ENCODE measurements at regions not wholly inside any gene's neighbourhood (a gene's known extent, or its start where the extent isn't known, plus 50 kb on each side); places are given as distances from the start of the nearest gene placed in this dataset.
A peak's percentile ranks its signal among the peaks of the same experiment; 100 is the strongest.

DNA sequence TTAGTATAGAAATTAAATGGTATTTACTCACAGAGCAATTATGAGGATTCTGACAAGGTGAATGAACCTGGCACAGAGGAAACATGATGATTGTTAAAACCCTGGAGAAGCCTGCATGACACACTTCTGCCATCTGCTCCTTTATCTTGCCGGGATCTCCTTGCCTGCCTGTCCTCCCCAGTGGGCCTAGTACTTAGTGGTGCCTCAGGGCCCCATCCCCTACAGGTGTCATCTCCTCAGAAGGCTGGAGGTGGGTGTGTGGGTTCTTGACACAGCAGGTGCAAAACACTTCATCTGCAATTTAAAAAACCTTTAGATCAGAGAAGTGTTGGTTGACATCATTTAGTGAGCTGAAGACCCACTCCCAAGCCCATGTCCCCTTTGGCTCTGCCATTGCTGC is 261.2 kb downstream of the ADRA2A start:
- CTCF ChIA-PET = no interaction called here
- POLR2A ChIA-PET = no interaction called here
- Mint-ChIP-seq H3K4me1 (ENCODE audit: low read depth) (no peaks in the 10 kb centered on the region), H3K36me3 (peaks cover 4% of the 10 kb centered on the region), H3K4me3 (no peak overlapping the region), H3K27me3 (peaks cover 5% of the 10 kb centered on the region), H3K27ac (no peak overlapping the region), H3K9me3 (peaks cover 29% of the 10 kb centered on the region)
- intact Hi-C loops (cut with micrococcal nuclease) = no loop called here
- no peak for DNase-seq

- Mint-ChIP-seq H3K27ac (no peak overlapping the region), H3K4me3 (no peak overlapping the region), H3K36me3 (peaks cover 4% of the 10 kb centered on the region), H3K27me3 (peaks cover 5% of the 10 kb centered on the region), H3K4me1 (ENCODE audit: low read depth) (no peaks in the 10 kb centered on the region), H3K9me3 (peaks cover 29% of the 10 kb centered on the region)
- no peak for DNase-seq
- intact Hi-C loops (cut with micrococcal nuclease) = no loop called here
- ChIA-PET CTCF (no interaction called here), POLR2A (no interaction called here)
These were observed 262.0 kb downstream of the ADRA2A start for GRCh38 chr10:111338805-111339204.

DNA sequence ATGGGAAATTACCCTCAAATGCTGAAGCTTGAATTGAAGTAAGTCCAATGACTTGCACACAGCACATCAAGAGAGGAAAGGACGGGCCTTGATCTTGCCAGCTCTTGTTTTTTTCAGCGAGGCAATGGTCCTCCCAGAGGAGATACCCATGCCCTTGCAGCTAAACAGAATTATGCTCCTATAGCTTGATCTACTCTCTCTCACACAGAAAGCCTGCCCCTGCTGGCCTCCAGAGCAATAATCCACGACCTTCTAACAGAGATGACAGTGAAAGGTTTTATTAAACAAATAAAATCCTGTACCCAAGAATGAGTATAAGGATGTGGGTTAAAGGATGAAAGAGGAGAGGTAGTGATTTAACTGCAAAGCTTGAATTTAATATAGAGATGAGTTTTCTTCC is 268.0 kb downstream of the ADRA2A start:
- Mint-ChIP-seq H3K9me3 (peaks cover 29% of the 10 kb centered on the region), H3K36me3 (peaks cover 4% of the 10 kb centered on the region), H3K27me3 (peaks cover 4% of the 10 kb centered on the region), H3K27ac (no peak overlapping the region), H3K4me3 (no peak overlapping the region), H3K4me1 (ENCODE audit: low read depth) (no peaks in the 10 kb centered on the region)
- ChIA-PET CTCF (no interaction called here), POLR2A (no interaction called here)
- no peak for DNase-seq
- intact Hi-C loops (cut with micrococcal nuclease) = no loop called here

GRCh38 chr10:111347386-111348013 is 270.7 kb downstream of the ADRA2A start:
- CTCF ChIA-PET = no interaction called here
- intact Hi-C loops (cut with micrococcal nuclease) = no loop called here
- H3K27ac Mint-ChIP-seq = no peak overlapping the region
- peaks cover 14% of the 10 kb centered on the region for H3K27me3 Mint-ChIP-seq
- peaks cover 4% of the 10 kb centered on the region for H3K9me3 Mint-ChIP-seq
- H3K4me3 Mint-ChIP-seq = no peak overlapping the region
- no peaks in the 10 kb centered on the region for H3K36me3 Mint-ChIP-seq
- H3K4me1 Mint-ChIP-seq (ENCODE audit: low read depth) = no peaks in the 10 kb centered on the region
- POLR2A ChIA-PET = no interaction called here
- no peak for DNase-seq

DNA sequence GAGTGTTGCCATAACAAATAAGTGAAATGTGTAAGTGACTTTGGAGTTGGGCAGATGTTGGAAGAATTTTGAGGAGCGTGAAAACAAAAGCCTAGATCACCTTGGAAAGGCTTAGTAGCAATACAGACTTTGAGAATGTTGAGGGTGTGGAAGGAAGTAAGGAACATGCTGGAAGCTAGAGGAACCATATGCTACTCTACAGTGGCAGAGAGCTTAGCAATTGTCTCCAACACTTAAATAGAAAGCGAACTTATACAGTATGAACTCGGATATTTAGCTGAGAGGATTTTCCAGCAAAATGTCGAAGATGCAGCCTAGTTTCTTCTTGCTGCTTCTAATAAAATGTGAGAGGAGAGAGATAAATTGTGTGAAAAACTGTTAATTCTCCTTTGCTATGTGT is 271.2 kb downstream of the ADRA2A start:
- Mint-ChIP-seq H3K27me3 (peaks cover 15% of the 10 kb centered on the region), H3K9me3 (no peaks in the 10 kb centered on the region), H3K4me3 (no peak overlapping the region), H3K36me3 (no peaks in the 10 kb centered on the region), H3K4me1 (ENCODE audit: low read depth) (no peaks in the 10 kb centered on the region), H3K27ac (no peak overlapping the region)
- intact Hi-C loops (cut with micrococcal nuclease) = no loop called here
- CTCF ChIA-PET = no interaction called here
- DNase-seq = no peak
- POLR2A ChIA-PET = no interaction called here

GRCh38 chr10:111354859-111355258 is 278.0 kb downstream of the ADRA2A start:
- POLR2A ChIA-PET = no interaction called here
- Mint-ChIP-seq H3K9me3 (no peaks in the 10 kb centered on the region), H3K27ac (no peak overlapping the region), H3K36me3 (no peaks in the 10 kb centered on the region), H3K4me1 (ENCODE audit: low read depth) (no peaks in the 10 kb centered on the region), H3K27me3 (peaks cover 22% of the 10 kb centered on the region), H3K4me3 (no peak overlapping the region)
- intact Hi-C loops (cut with micrococcal nuclease) = no loop called here
- no peak for DNase-seq
- CTCF ChIA-PET = no interaction called here

- intact Hi-C loops (cut with micrococcal nuclease) = no loop called here
- H3K9me3 Mint-ChIP-seq = no peaks in the 10 kb centered on the region
- POLR2A ChIA-PET = no interaction called here
- DNase-seq = no peak
- no peak overlapping the region for H3K4me3 Mint-ChIP-seq
- no peak overlapping the region for H3K27ac Mint-ChIP-seq
- no peaks in the 10 kb centered on the region for H3K36me3 Mint-ChIP-seq
- no peaks in the 10 kb centered on the region for H3K4me1 Mint-ChIP-seq (ENCODE audit: low read depth)
- CTCF ChIA-PET = no interaction called here
- H3K27me3 Mint-ChIP-seq = peaks cover 23% of the 10 kb centered on the region
These were observed 279.7 kb downstream of the ADRA2A start for GRCh38 chr10:111356571-111356970.

GRCh38 chr10:111357859-111358258 is 281.0 kb downstream of the ADRA2A start:
- CTCF ChIA-PET = no interaction called here
- peaks cover 16% of the 10 kb centered on the region for H3K27me3 Mint-ChIP-seq
- H3K36me3 Mint-ChIP-seq = no peaks in the 10 kb centered on the region
- H3K4me3 Mint-ChIP-seq = no peak overlapping the region
- POLR2A ChIA-PET = no interaction called here
- no peaks in the 10 kb centered on the region for H3K4me1 Mint-ChIP-seq (ENCODE audit: low read depth)
- H3K9me3 Mint-ChIP-seq = no peaks in the 10 kb centered on the region
- intact Hi-C loops (cut with micrococcal nuclease) = no loop called here
- H3K27ac Mint-ChIP-seq = no peak overlapping the region
- no peak for DNase-seq

DNA sequence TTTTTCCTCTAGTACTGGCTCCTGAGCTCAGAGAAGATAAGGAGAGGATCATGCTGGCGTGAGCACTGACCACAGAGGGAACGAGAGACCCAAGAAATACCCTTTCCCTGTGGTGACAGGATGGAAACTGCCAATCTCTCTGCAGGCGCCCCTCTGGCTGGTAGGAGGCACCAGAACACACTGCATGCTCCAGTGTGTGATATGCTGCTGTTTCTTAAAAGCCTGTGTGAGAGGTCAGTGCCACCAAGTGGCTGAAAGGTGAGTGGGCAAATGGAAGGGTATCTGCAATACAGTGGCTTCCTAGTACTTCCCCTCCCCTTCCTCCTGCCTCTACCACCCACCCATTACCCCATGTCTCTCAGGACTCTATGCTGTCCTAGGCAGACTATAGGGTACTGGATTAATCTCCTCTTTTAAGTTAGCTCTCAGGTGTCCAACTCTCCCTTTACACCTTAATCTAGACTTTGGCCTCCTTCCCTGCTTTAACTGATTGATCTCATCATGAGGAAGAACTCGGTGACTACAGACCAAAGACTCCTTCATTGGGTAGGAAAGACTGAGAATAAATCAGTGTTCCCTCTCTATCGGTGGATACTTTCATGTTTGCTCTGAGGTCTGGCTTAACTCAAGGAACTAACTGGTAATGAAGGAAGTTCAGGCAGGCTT is 283.6 kb downstream of the ADRA2A start:
- intact Hi-C loops (cut with micrococcal nuclease) = no loop called here

GRCh38 chr10:111367531-111367930 is 290.7 kb downstream of the ADRA2A start:
- Mint-ChIP-seq H3K27me3 (peaks cover 2% of the 10 kb centered on the region), H3K36me3 (no peaks in the 10 kb centered on the region), H3K27ac (no peak overlapping the region), H3K4me3 (no peak overlapping the region), H3K4me1 (ENCODE audit: low read depth) (no peaks in the 10 kb centered on the region), H3K9me3 (no peaks in the 10 kb centered on the region)
- POLR2A ChIA-PET = no interaction called here
- intact Hi-C loops (cut with micrococcal nuclease) = no loop called here
- CTCF ChIA-PET = no interaction called here
- DNase-seq = no peak

More for the DNA sequence above, 283.6 kb downstream of the ADRA2A start:
- Mint-ChIP-seq H3K36me3 (no peaks in the 10 kb centered on the region), H3K9me3 (no peaks in the 10 kb centered on the region), H3K27ac (no peak overlapping the region), H3K27me3 (peaks cover 13% of the 10 kb centered on the region), H3K4me1 (ENCODE audit: low read depth) (no peaks in the 10 kb centered on the region), H3K4me3 (no peak overlapping the region)
- ChIA-PET CTCF (no interaction called here), POLR2A (no interaction called here)
- DNase-seq = peak; percentile 21

- H3K4me1 Mint-ChIP-seq (ENCODE audit: low read depth) = no peaks in the 10 kb centered on the region
- POLR2A ChIA-PET = no interaction called here
- no peak for DNase-seq
- H3K36me3 Mint-ChIP-seq = no peaks in the 10 kb centered on the region
- no peaks in the 10 kb centered on the region for H3K9me3 Mint-ChIP-seq
- H3K27me3 Mint-ChIP-seq = no peaks in the 10 kb centered on the region
- H3K4me3 Mint-ChIP-seq = no peak overlapping the region
- no peak overlapping the region for H3K27ac Mint-ChIP-seq
- CTCF ChIA-PET = no interaction called here
- intact Hi-C loops (cut with micrococcal nuclease) = no loop called here
These were observed 293.3 kb downstream of the ADRA2A start for GRCh38 chr10:111370101-111370500.

DNA sequence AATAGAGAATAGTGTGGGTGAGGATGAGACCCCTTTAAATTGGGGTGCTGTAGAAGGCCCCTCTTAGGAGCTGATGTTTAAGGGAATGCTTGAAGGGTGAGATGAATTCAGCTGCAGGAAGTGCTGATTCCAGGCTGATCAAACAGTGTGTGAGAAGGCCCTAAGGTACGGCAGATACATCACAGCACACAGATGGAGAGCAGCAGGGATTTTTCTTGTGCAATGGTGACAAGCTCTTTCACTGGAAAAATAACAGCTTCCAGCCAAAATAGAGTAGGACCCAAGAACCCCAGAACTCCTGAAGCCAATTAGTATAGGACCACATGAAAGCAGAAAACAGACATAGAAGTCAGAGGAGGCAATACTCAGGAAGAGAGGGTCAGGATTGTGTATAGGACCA is 296.9 kb downstream of the ADRA2A start:
- CTCF ChIA-PET = interaction anchor here (1.0 kb wide), 1 partner anchor 9 kb away, joined by 3 read pairs; no protein-coding TSS in a partner anchor
- no peak overlapping the region for H3K27ac Mint-ChIP-seq
- H3K27me3 Mint-ChIP-seq = no peaks in the 10 kb centered on the region
- H3K36me3 Mint-ChIP-seq = no peaks in the 10 kb centered on the region
- H3K4me1 Mint-ChIP-seq (ENCODE audit: low read depth) = no peaks in the 10 kb centered on the region
- DNase-seq = no peak
- POLR2A ChIA-PET = no interaction called here
- no peaks in the 10 kb centered on the region for H3K9me3 Mint-ChIP-seq
- intact Hi-C loops (cut with micrococcal nuclease) = no loop called here
- H3K4me3 Mint-ChIP-seq = no peak overlapping the region

DNA sequence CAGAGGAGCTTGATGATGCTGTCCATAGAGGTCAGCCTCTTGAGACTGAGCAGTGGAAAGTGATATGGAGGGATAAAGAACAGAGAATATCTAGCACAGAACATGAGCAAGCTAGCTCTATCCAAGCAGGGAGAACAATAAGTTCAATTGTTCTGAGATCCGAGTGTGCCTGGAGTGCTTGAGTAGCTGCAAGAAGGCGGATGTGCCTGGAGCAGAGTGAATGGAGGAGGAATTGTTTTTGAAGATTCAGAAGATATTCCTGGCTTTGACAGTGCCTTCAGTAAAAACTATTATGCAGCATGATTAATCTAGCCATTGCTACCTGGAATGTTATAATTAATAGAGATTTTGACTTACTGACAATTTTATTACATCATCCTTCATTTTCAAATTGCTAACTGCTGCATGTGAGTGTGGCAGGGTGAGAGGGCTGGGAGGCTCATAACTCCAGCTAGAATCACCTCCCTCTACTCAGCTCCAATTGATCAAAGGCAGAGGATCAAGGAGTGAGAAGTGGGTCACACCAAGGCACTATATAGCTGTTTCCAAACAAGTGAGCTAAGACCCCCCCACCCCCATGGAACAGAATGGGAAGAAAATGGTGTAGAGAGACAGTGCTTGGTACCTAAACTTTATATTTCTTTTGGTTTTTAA is 302.8 kb downstream of the ADRA2A start:
- Mint-ChIP-seq H3K9me3 (no peaks in the 10 kb centered on the region), H3K4me1 (ENCODE audit: low read depth) (no peaks in the 10 kb centered on the region), H3K27ac (no peak overlapping the region), H3K27me3 (peaks cover 11% of the 10 kb centered on the region), H3K36me3 (no peaks in the 10 kb centered on the region), H3K4me3 (no peak overlapping the region)
- ChIA-PET CTCF (no interaction called here), POLR2A (no interaction called here)
- DNase-seq = no peak
- intact Hi-C loops (cut with micrococcal nuclease) = no loop called here

All from activated CD4-positive, alpha-beta memory T cell treated with anti-CD3 and anti-CD28 coated beads for 36 hours (primary cell).